Loucy (cell line): ENCODE measurements at regions not wholly inside any gene's neighbourhood (a gene's known extent, or its start where the extent isn't known, plus 50 kb on each side); places are given as distances from the start of the nearest gene placed in this dataset.
"Not testable (repeated sequence)": the region's sequence is repeated elsewhere in the genome, so short reads cannot be mapped to it uniquely, and the experiment has no call there.

Experiments
- EZH2phosphoT487 ChIP-seq: fragments of 200-600 bp; IDR thresholded peaks from 2 replicates; pipeline ENCODE4 v1.6.1; 2018; ENCODE audit warnings: antibody characterized with exemption, mild to moderate bottlenecking, moderate library complexity, borderline replicate concordance
- TF ChIP-seq, protein P1 (sequence below): fragments of 200-600 bp; sonication (generic); conservative IDR thresholded peaks from 2 replicates; pipeline ENCODE4 v1.5.1; 2014; ENCODE audit warnings: mild to moderate bottlenecking, antibody characterized with exemption, low read length

DNA sequence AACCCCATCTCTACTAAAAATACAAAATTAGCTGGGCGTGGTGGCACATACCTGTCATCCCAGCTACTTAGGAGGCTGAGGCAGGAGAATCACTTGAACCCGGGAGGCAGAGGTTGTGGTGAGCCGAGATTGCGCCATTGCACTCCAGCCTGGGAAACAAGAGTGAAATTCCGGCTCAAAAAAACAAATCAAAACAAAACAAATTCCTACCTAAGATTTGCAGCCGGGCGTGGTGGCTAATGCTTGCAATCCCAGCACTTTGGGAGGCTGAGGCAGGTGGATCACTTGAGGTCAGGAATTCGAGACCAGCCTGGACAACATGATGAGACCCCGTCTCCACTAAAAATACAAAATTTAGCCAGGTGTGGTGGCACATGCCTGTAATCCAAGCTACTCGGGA, 89.6 kb upstream of the SHOX start:
- TF ChIP-seq, protein P1, sequence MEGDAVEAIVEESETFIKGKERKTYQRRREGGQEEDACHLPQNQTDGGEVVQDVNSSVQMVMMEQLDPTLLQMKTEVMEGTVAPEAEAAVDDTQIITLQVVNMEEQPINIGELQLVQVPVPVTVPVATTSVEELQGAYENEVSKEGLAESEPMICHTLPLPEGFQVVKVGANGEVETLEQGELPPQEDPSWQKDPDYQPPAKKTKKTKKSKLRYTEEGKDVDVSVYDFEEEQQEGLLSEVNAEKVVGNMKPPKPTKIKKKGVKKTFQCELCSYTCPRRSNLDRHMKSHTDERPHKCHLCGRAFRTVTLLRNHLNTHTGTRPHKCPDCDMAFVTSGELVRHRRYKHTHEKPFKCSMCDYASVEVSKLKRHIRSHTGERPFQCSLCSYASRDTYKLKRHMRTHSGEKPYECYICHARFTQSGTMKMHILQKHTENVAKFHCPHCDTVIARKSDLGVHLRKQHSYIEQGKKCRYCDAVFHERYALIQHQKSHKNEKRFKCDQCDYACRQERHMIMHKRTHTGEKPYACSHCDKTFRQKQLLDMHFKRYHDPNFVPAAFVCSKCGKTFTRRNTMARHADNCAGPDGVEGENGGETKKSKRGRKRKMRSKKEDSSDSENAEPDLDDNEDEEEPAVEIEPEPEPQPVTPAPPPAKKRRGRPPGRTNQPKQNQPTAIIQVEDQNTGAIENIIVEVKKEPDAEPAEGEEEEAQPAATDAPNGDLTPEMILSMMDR = not testable (repeated sequence)
- not testable (repeated sequence) for TF ChIP-seq EZH2phosphoT487
